Type B pancreatic cell (in vitro differentiated cells): ENCODE measurements at regions not wholly inside any gene's neighbourhood (a gene's known extent, or its start where the extent isn't known, plus 50 kb on each side); places are given as distances from the start of the nearest gene placed in this dataset.

Experiments used
- DNase-seq: peaks from one replicate; pipeline ENCODE4 v3.0.0; 2021; ENCODE audit warnings: mixed read lengths; ENCODE audit not compliant: unreplicated experiment; ENCODE audit errors: extremely low spot score
- H3K27ac Mint-ChIP-seq: 2 replicates; pipeline ENCODE4 v1.8.0; 2021; ENCODE audit warnings: mild to moderate bottlenecking, mixed read lengths
- H3K27me3 Mint-ChIP-seq: 2 replicates; pipeline ENCODE4 v1.8.0; 2021; ENCODE audit warnings: mixed read lengths
- H3K36me3 Mint-ChIP-seq: 2 replicates; pipeline ENCODE4 v1.8.0; 2021; ENCODE audit warnings: mixed read lengths
- H3K4me1 Mint-ChIP-seq: one replicate; pipeline ENCODE4 v1.8.0; 2021; ENCODE audit warnings: mixed read lengths; ENCODE audit not compliant: unreplicated experiment
- H3K4me3 Mint-ChIP-seq: 2 replicates; pipeline ENCODE4 v1.8.0; 2021; ENCODE audit warnings: mild to moderate bottlenecking, mixed read lengths
- H3K9me3 Mint-ChIP-seq: 2 replicates; pipeline ENCODE4 v1.8.0; 2021; ENCODE audit warnings: mixed read lengths
- CTCF ChIP-seq: fragments of 200-600 bp; sonication (generic); conservative IDR thresholded peaks from 2 replicates; pipeline ENCODE4 v1.5.0; 2021; ENCODE audit warnings: antibody characterized with exemption, mild to moderate bottlenecking

- Mint-ChIP-seq H3K27ac (no peak overlapping the region), H3K4me1 (peaks cover 8% of the 10 kb centered on the region), H3K4me3 (no peak overlapping the region)
Observed at GRCh38 chr7:41006306-41006995, 696.4 kb downstream of the INHBA start.

GRCh38 chr7:41005374-41005901 lies 697.5 kb downstream of the INHBA start:
- Mint-ChIP-seq H3K4me3 (no peak overlapping the region), H3K27me3 (no peaks in the 10 kb centered on the region), H3K27ac (no peak overlapping the region), H3K9me3 (no peaks in the 10 kb centered on the region), H3K4me1 (peaks cover 8% of the 10 kb centered on the region), H3K36me3 (peaks cover 4% of the 10 kb centered on the region)
- no peak for TF ChIP-seq CTCF
- DNase-seq = no peak

More at GRCh38 chr7:41006306-41006995, 696.4 kb downstream of the INHBA start:
- TF ChIP-seq CTCF = no peak
- Mint-ChIP-seq H3K9me3 (no peaks in the 10 kb centered on the region), H3K36me3 (peaks cover 4% of the 10 kb centered on the region), H3K27me3 (no peaks in the 10 kb centered on the region)
- no peak for DNase-seq

GRCh38 chr7:41003977-41004376 lies 698.9 kb downstream of the INHBA start:
- Mint-ChIP-seq H3K4me3 (no peak overlapping the region), H3K27me3 (no peaks in the 10 kb centered on the region), H3K27ac (no peak overlapping the region), H3K9me3 (no peaks in the 10 kb centered on the region), H3K4me1 (peaks cover 8% of the 10 kb centered on the region), H3K36me3 (no peaks in the 10 kb centered on the region)
- TF ChIP-seq CTCF = no peak
- no peak for DNase-seq

DNA sequence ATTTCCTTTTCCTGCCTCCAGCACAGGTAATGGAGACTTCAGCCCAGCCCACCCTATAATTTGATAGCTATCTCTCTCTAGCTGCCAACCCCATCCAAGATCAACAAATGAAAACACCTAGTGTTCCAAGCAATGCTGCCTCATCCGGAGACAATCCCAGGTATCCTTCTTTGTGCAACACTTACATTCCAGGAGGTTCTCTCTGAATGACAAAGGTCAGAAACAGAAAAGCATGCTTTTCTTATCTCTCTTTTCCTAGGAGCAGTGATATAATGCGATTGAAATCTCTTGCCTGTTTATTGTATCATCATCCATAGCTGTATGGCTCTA lies 699.3 kb downstream of the INHBA start:
- peaks cover 8% of the 10 kb centered on the region for H3K4me1 Mint-ChIP-seq
- no peaks in the 10 kb centered on the region for H3K27me3 Mint-ChIP-seq
- H3K36me3 Mint-ChIP-seq = no peaks in the 10 kb centered on the region
- H3K9me3 Mint-ChIP-seq = no peaks in the 10 kb centered on the region
- no peak overlapping the region for H3K4me3 Mint-ChIP-seq
- DNase-seq = no peak
- no peak overlapping the region for H3K27ac Mint-ChIP-seq
- no peak for TF ChIP-seq CTCF

DNA sequence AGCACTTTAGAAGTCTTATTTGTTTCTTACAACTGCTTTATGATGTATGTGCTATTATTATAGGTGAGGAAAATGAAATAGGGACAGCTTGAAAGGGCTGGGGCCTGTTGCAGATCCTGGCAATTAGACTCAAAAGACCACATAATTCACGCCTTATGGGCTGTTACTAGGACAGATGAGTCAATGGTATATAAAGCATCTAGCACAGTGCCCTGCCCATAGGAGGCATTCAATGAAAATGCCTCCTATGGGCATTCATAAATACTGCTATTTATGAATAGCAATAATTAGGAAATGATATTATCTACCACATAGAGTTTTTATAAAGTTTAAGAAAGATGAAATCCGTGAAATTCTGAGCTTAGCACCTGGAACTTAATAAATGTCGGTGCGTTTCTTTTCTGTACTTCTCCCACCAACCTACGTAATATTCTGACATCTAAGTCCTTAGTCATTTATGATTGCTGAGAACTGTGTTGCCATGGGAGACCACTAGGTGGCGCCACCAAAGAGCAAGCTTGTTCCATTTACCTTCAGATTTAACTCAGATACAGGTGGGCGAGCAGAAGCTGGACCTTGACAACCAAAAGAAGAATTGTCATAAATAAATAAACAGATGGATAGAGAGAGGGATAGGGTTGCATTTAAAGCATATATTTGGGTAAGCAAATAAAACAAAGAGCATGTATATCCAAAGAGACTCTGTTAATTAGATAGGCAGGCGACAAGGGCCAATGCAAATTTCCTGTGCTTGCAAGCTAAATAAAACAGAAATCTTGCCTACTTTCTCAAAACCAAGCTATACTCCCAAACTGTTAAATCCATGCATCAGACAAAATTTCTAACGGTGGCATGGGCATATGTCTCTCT lies 699.9 kb downstream of the INHBA start:
- Mint-ChIP-seq H3K36me3 (no peaks in the 10 kb centered on the region), H3K9me3 (no peaks in the 10 kb centered on the region), H3K4me1 (peaks cover 8% of the 10 kb centered on the region), H3K27ac (no peak overlapping the region), H3K27me3 (no peaks in the 10 kb centered on the region), H3K4me3 (no peak overlapping the region)
- DNase-seq = no peak
- peak; percentile 84 for TF ChIP-seq CTCF
